SU-DHL-6 (cell line): ENCODE measurements at regions not wholly inside any gene's neighbourhood (a gene's known extent, or its start where the extent isn't known, plus 50 kb on each side); places are given as distances from the start of the nearest gene placed in this dataset.

ENCODE experiments used
- CTCF ChIP-seq: fragments of 200-600 bp; sonication (generic); IDR thresholded peaks from one replicate; pipeline ENCODE4 v1.5.1; 2017; ENCODE audit warnings: antibody characterized with exemption, mild to moderate bottlenecking, low read length, moderate library complexity; ENCODE audit not compliant: insufficient read depth, poor library complexity, severe bottlenecking
- EZH2phosphoT487 ChIP-seq: fragments of 200-600 bp; sonication (generic), shearing (Covaris generic); conservative IDR thresholded peaks from 2 replicates; pipeline ENCODE4 v1.6.1; 2018; ENCODE audit warnings: mild to moderate bottlenecking, antibody characterized with exemption, low read length, moderate library complexity, mixed read lengths

GRCh38 chr7:29649028-29649716 is 85.5 kb downstream of the PRR15 start:
- TF ChIP-seq CTCF, result no peak
- no peak for TF ChIP-seq EZH2phosphoT487
